HG02970 (cell line): ENCODE measurements at regions not wholly inside any gene's neighbourhood (a gene's known extent, or its start where the extent isn't known, plus 50 kb on each side); places are given as distances from the start of the nearest gene placed in this dataset.

Experiments used
- ATAC-seq: cut with Tn5 transposase; IDR thresholded peaks from one replicate; pipeline ENCODE4 v1.9.1; 2021; ENCODE audit warnings: mild to moderate bottlenecking, moderate library complexity, moderate number of reproducible peaks; ENCODE audit not compliant: unreplicated experiment, low FRiP score

GRCh38 chr1:193549081-193549480, 362.7 kb upstream of the B3GALT2 start:
- no peak for ATAC-seq

GRCh38 chr1:193545171-193545570, 358.8 kb upstream of the B3GALT2 start:
- ATAC-seq: no peak

GRCh38 chr1:193543259-193543658, 356.8 kb upstream of the B3GALT2 start:
- ATAC-seq: no peak

- ATAC-seq: no peak
Observed at GRCh38 chr1:193542690-193543089, 356.3 kb upstream of the B3GALT2 start.

GRCh38 chr1:193540511-193540910, 354.1 kb upstream of the B3GALT2 start:
- ATAC-seq: no peak

GRCh38 chr1:193539731-193540459, 353.5 kb upstream of the B3GALT2 start:
- peak; percentile 52 for ATAC-seq

GRCh38 chr1:193538680-193539079, 352.3 kb upstream of the B3GALT2 start:
- ATAC-seq: no peak

GRCh38 chr1:193538003-193538354, 351.6 kb upstream of the B3GALT2 start:
- peak; percentile 4 for ATAC-seq

- ATAC-seq: peak; percentile 84
Observed at GRCh38 chr1:193537266-193538002, 351.0 kb upstream of the B3GALT2 start.

- ATAC-seq: no peak
Observed at GRCh38 chr1:193533853-193534252, 347.4 kb upstream of the B3GALT2 start.

- peak; percentile 64 for ATAC-seq
Observed at GRCh38 chr1:193525917-193526710, 339.7 kb upstream of the B3GALT2 start.

GRCh38 chr1:193525411-193525810, 339.0 kb upstream of the B3GALT2 start:
- peak; percentile 12 for ATAC-seq

- no peak for ATAC-seq
Observed at GRCh38 chr1:193524616-193525015, 338.2 kb upstream of the B3GALT2 start.

- no peak for ATAC-seq
Observed at GRCh38 chr1:193524021-193524420, 337.6 kb upstream of the B3GALT2 start.

GRCh38 chr1:193520472-193520871, 334.1 kb upstream of the B3GALT2 start:
- ATAC-seq: no peak

- no peak for ATAC-seq
Observed at GRCh38 chr1:193519922-193520321, 333.5 kb upstream of the B3GALT2 start.

- ATAC-seq: no peak
Observed at GRCh38 chr1:193516755-193517388, 330.5 kb upstream of the B3GALT2 start.

GRCh38 chr1:193514397-193514796, 328.0 kb upstream of the B3GALT2 start:
- no peak for ATAC-seq

- ATAC-seq: no peak
Observed at GRCh38 chr1:193513032-193513431, 326.6 kb upstream of the B3GALT2 start.

GRCh38 chr1:193504920-193505319, 318.5 kb upstream of the B3GALT2 start:
- no peak for ATAC-seq
